ENCODE measurements at regions not wholly inside any gene's neighbourhood (a gene's known extent, or its start where the extent isn't known, plus 50 kb on each side); places are given as distances from the start of the nearest gene placed in this dataset.
"Not testable (repeated sequence)": the region's sequence is repeated elsewhere in the genome, so short reads cannot be mapped to it uniquely, and the experiment has no call there.

GRCh38 chr2:192957425-192957824 lies 762.7 kb upstream of the TMEFF2 start:
- TF ChIP-seq CTCF (IDR thresholded peaks at IDR 0.05; ENCODE audit: borderline replicate concordance, insufficient read depth, low read depth, low read length): no peak
- H3K4me3 ChIP-seq (ENCODE audit: low read depth, low read length): no peak overlapping the region

GRCh38 chr2:192953116-192953515 lies 758.4 kb upstream of the TMEFF2 start:
- no peak overlapping the region for H3K4me3 ChIP-seq (ENCODE audit: low read depth, low read length)
- no peak for TF ChIP-seq CTCF (IDR thresholded peaks at IDR 0.05; ENCODE audit: borderline replicate concordance, insufficient read depth, low read depth, low read length)

- TF ChIP-seq CTCF (IDR thresholded peaks at IDR 0.05; ENCODE audit: borderline replicate concordance, insufficient read depth, low read depth, low read length): no peak
- H3K4me3 ChIP-seq (ENCODE audit: low read depth, low read length): no peak overlapping the region
Measured at GRCh38 chr2:192952245-192952644, 757.5 kb upstream of the TMEFF2 start.

GRCh38 chr2:192948316-192948715 lies 753.6 kb upstream of the TMEFF2 start:
- no peak for TF ChIP-seq CTCF (IDR thresholded peaks at IDR 0.05; ENCODE audit: borderline replicate concordance, insufficient read depth, low read depth, low read length)
- H3K4me3 ChIP-seq (ENCODE audit: low read depth, low read length): no peak overlapping the region

GRCh38 chr2:192947352-192947751 lies 752.6 kb upstream of the TMEFF2 start:
- no peak for TF ChIP-seq CTCF (IDR thresholded peaks at IDR 0.05; ENCODE audit: borderline replicate concordance, insufficient read depth, low read depth, low read length)
- no peak overlapping the region for H3K4me3 ChIP-seq (ENCODE audit: low read depth, low read length)

GRCh38 chr2:192940767-192941166 lies 746.0 kb upstream of the TMEFF2 start:
- TF ChIP-seq CTCF (IDR thresholded peaks at IDR 0.05; ENCODE audit: borderline replicate concordance, insufficient read depth, low read depth, low read length): no peak
- no peak overlapping the region for H3K4me3 ChIP-seq (ENCODE audit: low read depth, low read length)

- no peak overlapping the region for H3K4me3 ChIP-seq (ENCODE audit: low read depth, low read length)
- no peak for TF ChIP-seq CTCF (IDR thresholded peaks at IDR 0.05; ENCODE audit: borderline replicate concordance, insufficient read depth, low read depth, low read length)
Measured at GRCh38 chr2:192932376-192932775, 737.6 kb upstream of the TMEFF2 start.

GRCh38 chr2:192921631-192922030 lies 726.9 kb upstream of the TMEFF2 start:
- H3K4me3 ChIP-seq (ENCODE audit: low read depth, low read length): not testable (repeated sequence)
